OCI-LY1 (cell line): ENCODE measurements at regions not wholly inside any gene's neighbourhood (a gene's known extent, or its start where the extent isn't known, plus 50 kb on each side); places are given as distances from the start of the nearest gene placed in this dataset.

Experiments used
- H2AFZ ChIP-seq: fragments of 200-600 bp; sonication (generic), shearing (Covaris generic); 2 replicates; pipeline ENCODE4 v1.6.0; 2014; ENCODE audit warnings: antibody characterized with exemption, mild to moderate bottlenecking, low read length
- H3F3A ChIP-seq: fragments of 200-600 bp; sonication (generic), shearing (Covaris generic); 2 replicates; pipeline ENCODE4 v1.6.0; 2014; ENCODE audit warnings: mild to moderate bottlenecking, antibody characterized with exemption, low read length, moderate library complexity; ENCODE audit not compliant: insufficient read depth
- H3K27ac ChIP-seq: fragments of 200-600 bp; sonication (generic); 2 replicates; pipeline ENCODE4 v1.5.1; 2014; ENCODE audit warnings: low read length, mixed run types, mild to moderate bottlenecking, low read depth; ENCODE audit not compliant: poor library complexity, severe bottlenecking
- H3K27me3 ChIP-seq: fragments of 200-600 bp; sonication (generic); 2 replicates; pipeline ENCODE4 v1.6.0; 2014; ENCODE audit warnings: antibody characterized with exemption, mild to moderate bottlenecking, low read length, moderate library complexity; ENCODE audit not compliant: insufficient read depth
- H3K36me3 ChIP-seq: fragments of 200-600 bp; sonication (generic); 2 replicates; pipeline ENCODE4 v1.6.1; 2014; ENCODE audit warnings: mild to moderate bottlenecking, antibody characterized with exemption, low read length, moderate library complexity, mixed read lengths; ENCODE audit not compliant: insufficient read depth
- H3K4me1 ChIP-seq: fragments of 200-600 bp; sonication (generic); 2 replicates; pipeline ENCODE4 v1.5.1; 2014; ENCODE audit warnings: mild to moderate bottlenecking, low read length, moderate library complexity; ENCODE audit not compliant: insufficient read depth, severe bottlenecking
- H3K4me2 ChIP-seq: fragments of 200-600 bp; sonication (generic), shearing (Covaris generic); 2 replicates; pipeline ENCODE4 v1.6.1; 2014; ENCODE audit warnings: low read length
- H3K4me3 ChIP-seq: fragments of 200-600 bp; sonication (generic); 2 replicates; pipeline ENCODE4 v1.5.1; 2014; ENCODE audit warnings: low read length, low read depth, mild to moderate bottlenecking, mixed read lengths; ENCODE audit not compliant: poor library complexity, severe bottlenecking
- H3K79me2 ChIP-seq: fragments of 200-600 bp; shearing (Covaris generic); 2 replicates; pipeline ENCODE4 v1.6.1; 2016; ENCODE audit warnings: mixed run types, low read length, mixed read lengths; ENCODE audit not compliant: insufficient read depth
- H3K9ac ChIP-seq: fragments of 200-600 bp; sonication (generic), shearing (Covaris generic); 2 replicates; pipeline ENCODE4 v1.6.1; 2014; ENCODE audit warnings: mild to moderate bottlenecking, low read length, mixed read lengths
- H3K9me2 ChIP-seq: fragments of 200-600 bp; sonication (generic), shearing (Covaris generic); 2 replicates; pipeline ENCODE4 v1.6.1; 2014; ENCODE audit warnings: low read depth, mild to moderate bottlenecking, low read length, mixed read lengths
- H3K9me3 ChIP-seq: fragments of 200-600 bp; shearing (Covaris generic); 2 replicates; pipeline ENCODE4 v1.6.1; 2014; ENCODE audit warnings: low read length, mixed read lengths
- H4K20me1 ChIP-seq: fragments of 200-600 bp; sonication (generic), shearing (Covaris generic); 2 replicates; pipeline ENCODE4 v1.6.0; 2016; ENCODE audit warnings: mild to moderate bottlenecking, low read length; ENCODE audit not compliant: insufficient read depth
- CTCF ChIP-seq: fragments of 200-600 bp; sonication (generic), shearing (Covaris generic); IDR thresholded peaks from 2 replicates; pipeline ENCODE4 v1.5.1; 2017; ENCODE audit warnings: mild to moderate bottlenecking, antibody characterized with exemption, low read length, moderate library complexity, mixed read lengths
- EZH2 ChIP-seq: fragments of 200-600 bp; sonication (generic), shearing (Covaris generic); IDR thresholded peaks from 2 replicates; pipeline ENCODE4 v1.8.0; 2017; ENCODE audit warnings: borderline replicate concordance, mixed run types, mild to moderate bottlenecking, antibody characterized with exemption, low read length, moderate library complexity, mixed read lengths

DNA sequence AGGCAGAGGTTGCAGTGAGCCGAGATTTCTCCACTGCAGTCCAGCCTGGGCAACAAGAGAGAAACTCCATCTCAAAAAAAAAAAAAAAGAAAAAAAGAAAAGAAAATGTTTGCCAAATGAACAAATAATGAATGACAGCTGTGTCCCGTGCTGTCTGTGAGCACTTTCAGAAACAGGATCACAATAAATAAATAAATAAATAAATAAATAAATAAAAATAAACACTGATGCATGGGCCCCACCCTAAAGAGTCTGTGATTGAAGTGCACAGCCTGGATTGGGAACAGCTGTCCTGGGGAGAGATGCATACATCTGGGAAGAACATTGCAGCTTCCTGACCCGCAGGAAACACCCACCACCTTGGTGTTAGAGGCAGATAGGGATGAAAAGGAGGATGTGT, 123.6 kb downstream of the NPTX2 start:
- Histone ChIP-seq H4K20me1 (no peaks in the 10 kb centered on the region), H2AFZ (no peak overlapping the region), H3K79me2 (no peaks in the 10 kb centered on the region), H3K4me1 (peaks cover 8% of the 10 kb centered on the region), H3K9me2 (no peaks in the 10 kb centered on the region), H3K4me2 (no peak overlapping the region), H3K9me3 (no peaks in the 10 kb centered on the region), H3K9ac (no peak overlapping the region), H3F3A (no peaks in the 10 kb centered on the region), H3K27ac (no peak overlapping the region), H3K27me3 (no peaks in the 10 kb centered on the region), H3K36me3 (no peaks in the 10 kb centered on the region), H3K4me3 (no peak overlapping the region)
- TF ChIP-seq CTCF (no peak), EZH2 (no peak)

DNA sequence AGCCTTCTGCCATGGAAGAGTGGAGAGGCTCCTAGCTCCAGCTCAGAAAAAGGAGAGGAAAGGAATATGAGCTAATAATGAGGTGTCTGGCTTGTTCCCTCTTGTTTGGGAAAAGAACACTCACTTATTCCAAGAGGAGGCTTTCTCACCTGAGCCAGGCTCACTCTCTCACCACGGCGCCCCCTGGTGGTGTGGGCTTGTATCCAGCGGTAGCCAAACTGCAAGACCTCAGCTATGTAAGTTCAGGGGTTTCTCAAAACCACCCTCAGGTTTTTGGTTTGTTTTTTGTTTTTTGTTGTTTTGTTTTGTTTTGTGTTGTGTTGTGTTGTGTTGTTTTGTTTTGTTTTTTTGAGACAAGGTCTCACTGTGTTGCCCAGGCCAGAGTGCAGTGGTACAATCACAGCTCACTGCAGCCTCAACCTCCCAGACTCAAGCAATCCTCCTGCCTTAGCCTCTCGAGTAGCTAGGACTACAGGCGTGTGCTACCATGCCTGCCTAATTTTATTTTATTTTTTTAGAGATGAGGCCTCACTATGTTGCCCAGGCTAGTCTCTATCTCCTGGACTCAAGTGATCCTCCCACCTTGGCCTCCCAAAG, 124.0 kb downstream of the TMEM130 start:
- Histone ChIP-seq H4K20me1 (no peaks in the 10 kb centered on the region), H3K4me3 (no peak overlapping the region), H2AFZ (no peak overlapping the region), H3K9me3 (no peaks in the 10 kb centered on the region), H3K27ac (no peak overlapping the region), H3K27me3 (no peaks in the 10 kb centered on the region), H3K4me2 (no peak overlapping the region), H3K4me1 (peaks cover 7% of the 10 kb centered on the region), H3K79me2 (no peaks in the 10 kb centered on the region), H3K9ac (no peak overlapping the region), H3K9me2 (no peaks in the 10 kb centered on the region), H3F3A (no peaks in the 10 kb centered on the region), H3K36me3 (no peaks in the 10 kb centered on the region)
- TF ChIP-seq EZH2 (no peak), CTCF (peak; percentile 99)

DNA sequence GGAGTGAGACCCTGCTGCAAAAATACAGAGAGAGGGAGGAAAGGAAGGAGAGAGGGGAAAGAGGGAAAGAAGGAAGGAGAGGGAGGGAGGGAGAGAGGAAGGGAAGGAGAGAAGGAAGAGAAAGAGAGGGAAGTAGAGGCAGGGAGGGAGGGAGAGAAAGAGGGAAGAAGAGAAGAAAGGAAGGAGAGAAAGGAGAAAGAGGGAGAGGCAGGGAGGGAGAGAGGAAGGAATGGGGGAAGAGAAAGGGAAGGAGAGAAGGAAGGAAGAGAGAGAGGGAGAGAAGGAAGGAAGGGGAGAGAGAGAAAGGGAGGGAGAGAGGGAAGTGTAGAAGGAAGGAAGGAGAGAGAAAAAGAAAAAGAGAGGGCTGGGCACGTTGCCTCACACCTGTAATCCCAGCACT, 121.7 kb downstream of the TMEM130 start:
- no peak overlapping the region for H3K4me2 ChIP-seq
- no peaks in the 10 kb centered on the region for H3F3A ChIP-seq
- H3K9me2 ChIP-seq: no peaks in the 10 kb centered on the region
- no peaks in the 10 kb centered on the region for H3K79me2 ChIP-seq
- no peaks in the 10 kb centered on the region for H3K9me3 ChIP-seq
- no peak for TF ChIP-seq EZH2
- TF ChIP-seq CTCF: no peak
- no peak overlapping the region for H2AFZ ChIP-seq
- no peaks in the 10 kb centered on the region for H3K36me3 ChIP-seq
- H3K9ac ChIP-seq: no peak overlapping the region
- no peaks in the 10 kb centered on the region for H3K4me1 ChIP-seq
- H4K20me1 ChIP-seq: no peaks in the 10 kb centered on the region
- H3K27ac ChIP-seq: no peak overlapping the region
- 0 out of 2 replicates have a peak, but pooled peaks cover 4% of the 10 kb centered on the region for H3K27me3 ChIP-seq
- H3K4me3 ChIP-seq: no peak overlapping the region
